Fibroblast of gingiva (primary cell): ENCODE measurements at regions not wholly inside any gene's neighbourhood (a gene's known extent, or its start where the extent isn't known, plus 50 kb on each side); places are given as distances from the start of the nearest gene placed in this dataset.

ENCODE experiments used
- DNase-seq: peaks from one replicate; pipeline ENCODE4 v3.0.0-alpha.2; 2011; ENCODE audit warnings: low read depth

GRCh38 chr7:55629051-55629677 is 56.9 kb upstream of the VOPP1 start:
- no peak for DNase-seq

GRCh38 chr7:55624813-55625212 is 52.5 kb upstream of the VOPP1 start:
- no peak for DNase-seq

GRCh38 chr7:55623617-55624016 is 51.3 kb upstream of the VOPP1 start:
- no peak for DNase-seq

GRCh38 chr7:55622241-55622640 is 49.9 kb upstream of the VOPP1 start:
- DNase-seq = no peak
